Kidney (tissue), 13 donors: ENCODE measurements at regions not wholly inside any gene's neighbourhood (a gene's known extent, or its start where the extent isn't known, plus 50 kb on each side); places are given as distances from the start of the nearest gene placed in this dataset.

Experiments used
- DNase-seq, 5 donors: peaks; one replicate each; pipeline ENCODE4 v3.0.0-alpha.2; 2013 to 2020
- FAIRE-seq: peaks from 2 replicates; lab custom pipeline; 2012; peaks lifted over from hg19 to GRCh38; lab: Jason Lieb, UNC
- H3K27ac ChIP-seq, 2 donors: one replicate each; pipeline ENCODE4 v1.7.0; 2013; ENCODE audit warnings: low read depth in 2 of 2, low read length in 2 of 2, inconsistent platforms in 1 of 2
- H3K27me3 ChIP-seq: one replicate; pipeline ENCODE4 v1.7.1; 2013; ENCODE audit warnings: low read length, inconsistent platforms; ENCODE audit not compliant: control insufficient read depth, insufficient read depth
- H3K36me3 ChIP-seq, 3 donors: one replicate each; pipeline versions ENCODE4 v1.7.0 to v1.7.1; 2013; ENCODE audit warnings: low read length in 3 of 3, control low read depth in 1 of 3, inconsistent platforms in 1 of 3; ENCODE audit not compliant: insufficient read depth in 3 of 3, control insufficient read depth in 2 of 3
- H3K4me1 ChIP-seq, 3 donors: one replicate each; pipeline versions ENCODE4 v1.7.0 to v1.7.1; 2013; ENCODE audit warnings: low read length in 3 of 3, inconsistent platforms in 1 of 3, low read depth in 1 of 3; ENCODE audit not compliant: control insufficient read depth in 2 of 3, insufficient read depth in 2 of 3
- H3K4me3 ChIP-seq, 3 donors: one replicate each; pipeline versions ENCODE4 v1.7.0 to v1.8.1; 2013; ENCODE audit warnings: low read length in 3 of 3, control low read depth in 1 of 3, inconsistent platforms in 1 of 3
- H3K9ac ChIP-seq, 3 donors: one replicate each; pipeline versions ENCODE4 v1.7.0 to v1.7.1; 2013; ENCODE audit warnings: low read length in 3 of 3, control low read depth in 1 of 3, inconsistent platforms in 1 of 3
- H3K9me3 ChIP-seq, 3 donors: one replicate each; pipeline versions ENCODE4 v1.7.0 to v1.7.1; 2013; ENCODE audit warnings: low read length in 3 of 3, control low read depth in 1 of 3, inconsistent platforms in 1 of 3; ENCODE audit not compliant: control insufficient read depth in 2 of 3, insufficient read depth in 1 of 3
- intact Hi-C: fragments of 100-400 bp; cut with DNase I; formaldehyde crosslinking; loops from one replicate; pipeline ENCODE4 v1.11.1; 2022
- TF ChIP-seq, protein P1 (sequence below): IDR thresholded peaks from 3 replicates; pipeline ENCODE4 v1.5.1; 2012; ENCODE audit warnings: mild to moderate bottlenecking, moderate library complexity, borderline replicate concordance; ENCODE audit not compliant: insufficient read depth; ENCODE audit errors: extremely low read depth
- donor health status: control.
- donor health status: control.
- donor health status: control.
- donor health status: control.
- donor health status: control.
- donor health status: DM: yes; HTN: yes; CAD: no.
- donor health status: Normal renal cell carcinoma (clear cell type).

DNA sequence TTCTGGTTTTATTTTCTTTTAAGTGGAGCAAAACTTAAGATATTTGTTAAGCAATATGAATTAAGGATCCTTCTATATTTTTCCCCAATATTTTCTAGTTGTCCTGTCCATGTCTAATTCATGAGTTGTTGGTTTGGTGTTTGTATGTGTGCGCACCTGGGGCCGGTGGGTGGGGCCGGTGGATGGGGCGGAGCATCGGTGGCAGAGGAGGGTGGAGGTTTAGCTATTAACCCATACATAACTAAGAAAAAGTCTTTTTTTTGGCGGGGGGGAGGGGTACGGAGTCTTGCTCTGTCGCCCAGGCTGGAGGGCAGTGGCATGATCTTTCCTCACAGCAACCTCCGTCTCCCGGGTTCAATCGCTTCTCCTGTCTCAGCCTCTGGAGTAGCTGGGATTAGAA, 489.8 kb downstream of the PDGFC start:
- H3K4me1 ChIP-seq, result no peaks in the 10 kb centered on the region
- FAIRE-seq, result no peak
- H3K9me3 ChIP-seq, result no peaks in the 10 kb centered on the region
- H3K27ac ChIP-seq, result no peak overlapping the region
- H3K27me3 ChIP-seq, result no peaks in the 10 kb centered on the region
- no peak for DNase-seq
- intact Hi-C loops, result no loop called here
- H3K9ac ChIP-seq, result no peak overlapping the region
- TF ChIP-seq, protein P1, sequence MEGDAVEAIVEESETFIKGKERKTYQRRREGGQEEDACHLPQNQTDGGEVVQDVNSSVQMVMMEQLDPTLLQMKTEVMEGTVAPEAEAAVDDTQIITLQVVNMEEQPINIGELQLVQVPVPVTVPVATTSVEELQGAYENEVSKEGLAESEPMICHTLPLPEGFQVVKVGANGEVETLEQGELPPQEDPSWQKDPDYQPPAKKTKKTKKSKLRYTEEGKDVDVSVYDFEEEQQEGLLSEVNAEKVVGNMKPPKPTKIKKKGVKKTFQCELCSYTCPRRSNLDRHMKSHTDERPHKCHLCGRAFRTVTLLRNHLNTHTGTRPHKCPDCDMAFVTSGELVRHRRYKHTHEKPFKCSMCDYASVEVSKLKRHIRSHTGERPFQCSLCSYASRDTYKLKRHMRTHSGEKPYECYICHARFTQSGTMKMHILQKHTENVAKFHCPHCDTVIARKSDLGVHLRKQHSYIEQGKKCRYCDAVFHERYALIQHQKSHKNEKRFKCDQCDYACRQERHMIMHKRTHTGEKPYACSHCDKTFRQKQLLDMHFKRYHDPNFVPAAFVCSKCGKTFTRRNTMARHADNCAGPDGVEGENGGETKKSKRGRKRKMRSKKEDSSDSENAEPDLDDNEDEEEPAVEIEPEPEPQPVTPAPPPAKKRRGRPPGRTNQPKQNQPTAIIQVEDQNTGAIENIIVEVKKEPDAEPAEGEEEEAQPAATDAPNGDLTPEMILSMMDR, result no peak
- no peaks in the 10 kb centered on the region for H3K36me3 ChIP-seq
- no peak overlapping the region for H3K4me3 ChIP-seq

DNA sequence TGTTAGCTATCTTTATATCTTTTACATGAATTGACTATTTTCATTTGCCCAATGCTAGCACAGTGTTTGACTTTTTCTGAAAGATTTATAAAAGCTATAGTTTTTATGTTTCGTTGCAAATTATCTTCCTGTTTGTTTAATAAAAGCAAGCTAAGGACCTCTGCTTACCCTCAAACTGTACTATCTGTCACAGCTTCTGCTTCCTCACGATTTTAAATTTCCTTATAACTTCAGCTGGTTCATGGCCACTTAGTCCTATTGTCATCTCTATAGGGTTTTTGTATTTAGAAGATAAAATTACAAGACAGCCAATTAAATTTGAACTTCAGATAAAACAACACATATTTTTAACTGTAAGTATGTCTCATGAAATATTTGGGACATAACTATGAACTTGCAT, 494.0 kb downstream of the PDGFC start:
- no peak overlapping the region for H3K9ac ChIP-seq
- intact Hi-C loops, result no loop called here
- no peak for FAIRE-seq

DNA sequence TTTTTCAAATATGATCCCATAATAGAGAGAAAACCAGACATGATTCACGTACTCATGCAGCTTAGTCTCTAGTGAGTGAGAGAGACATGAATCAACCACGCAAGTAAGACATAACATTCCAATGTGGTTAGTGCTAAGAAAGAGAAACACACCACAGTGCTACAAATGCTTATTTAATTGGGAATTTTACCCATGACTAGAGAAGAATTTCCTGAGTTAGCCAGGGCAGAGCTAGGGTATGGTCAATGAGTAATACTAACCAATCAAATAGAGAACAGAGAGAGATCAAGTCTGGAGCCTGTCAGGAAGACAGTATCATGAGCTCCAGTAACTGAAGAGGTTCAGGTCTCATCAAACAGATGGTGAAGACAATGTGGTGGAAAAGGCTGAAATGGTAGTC, 495.2 kb downstream of the PDGFC start:
- no peaks in the 10 kb centered on the region for H3K36me3 ChIP-seq
- H3K9me3 ChIP-seq, result no peaks in the 10 kb centered on the region
- no peaks in the 10 kb centered on the region for H3K27me3 ChIP-seq
- peak in 1 of 5 donors; percentile 8 for DNase-seq
- H3K9ac ChIP-seq, result no peak overlapping the region
- H3K4me1 ChIP-seq, result no peaks in the 10 kb centered on the region
- H3K4me3 ChIP-seq, result no peak overlapping the region
- intact Hi-C loops, result no loop called here
- no peak for FAIRE-seq
- TF ChIP-seq, protein P1, result no peak
- no peak overlapping the region for H3K27ac ChIP-seq

More for the DNA sequence above, 494.0 kb downstream of the PDGFC start:
- Histone ChIP-seq H3K9me3 (no peaks in the 10 kb centered on the region), H3K27ac (no peak overlapping the region), H3K27me3 (no peaks in the 10 kb centered on the region), H3K4me1 (no peaks in the 10 kb centered on the region), H3K36me3 (no peaks in the 10 kb centered on the region), H3K4me3 (no peak overlapping the region)
- TF ChIP-seq, protein P1, result no peak
- DNase-seq, result no peak

DNA sequence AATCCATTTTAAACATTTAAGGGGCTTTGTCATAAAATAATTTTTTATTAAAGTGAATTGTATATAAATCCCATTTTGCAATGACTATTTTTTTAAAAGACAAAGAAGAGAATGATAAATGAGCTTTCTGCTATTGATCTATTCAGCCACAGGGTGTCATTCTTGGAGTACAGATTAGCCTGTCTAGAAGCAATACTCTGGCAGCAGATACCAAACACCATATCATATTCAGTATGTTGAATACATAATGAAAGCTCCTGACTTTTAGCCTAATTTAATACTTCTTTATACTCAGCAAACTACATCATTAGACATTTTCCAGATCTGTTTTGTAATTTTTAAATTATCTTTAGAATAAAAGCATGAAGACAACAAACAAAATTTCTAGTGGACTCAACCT, 496.3 kb downstream of the PDGFC start:
- Histone ChIP-seq H3K9ac (no peak overlapping the region), H3K27me3 (no peaks in the 10 kb centered on the region), H3K9me3 (no peaks in the 10 kb centered on the region), H3K27ac (no peak overlapping the region), H3K36me3 (no peaks in the 10 kb centered on the region), H3K4me3 (no peak overlapping the region), H3K4me1 (no peaks in the 10 kb centered on the region)
- intact Hi-C loops, result no loop called here
- peak; percentile 90 for FAIRE-seq
- DNase-seq, result peak in 2 of 5 donors; percentile 51 to 71
- TF ChIP-seq, protein P1, result peak; percentile 36
